Keratinocyte (primary cell): ENCODE measurements at regions not wholly inside any gene's neighbourhood (a gene's known extent, or its start where the extent isn't known, plus 50 kb on each side); places are given as distances from the start of the nearest gene placed in this dataset.

Experiments used
- DNase-seq: peaks from one replicate; pipeline ENCODE4 v3.0.0-alpha.2; 2011; ENCODE audit warnings: low read depth, missing footprints, low spot score
- FAIRE-seq: peaks from 2 replicates; lab custom pipeline; 2011; peaks lifted over from hg19 to GRCh38; lab: Jason Lieb, UNC
- H2AFZ ChIP-seq: 2 replicates; pipeline ENCODE4 v1.6.0; 2012; ENCODE audit warnings: low read length, control low read depth, inconsistent platforms; ENCODE audit not compliant: control insufficient read depth
- H3K27ac ChIP-seq: 2 replicates; pipeline ENCODE4 v1.5.1; 2011; ENCODE audit warnings: low read length; ENCODE audit not compliant: control insufficient read depth, insufficient read depth
- H3K27me3 ChIP-seq: 3 replicates; pipeline ENCODE4 v1.6.0; 2011; ENCODE audit warnings: low read length; ENCODE audit not compliant: control insufficient read depth, insufficient read depth; ENCODE audit errors: extremely low read depth
- H3K36me3 ChIP-seq, 2 experiments: 2 replicates in 1 of 2; 3 replicates in 1 of 2; pipeline ENCODE4 v1.5.1; 2011; ENCODE audit warnings: low read length in 2 of 2, mild to moderate bottlenecking in 1 of 2; ENCODE audit not compliant: control insufficient read depth in 2 of 2, insufficient read depth in 2 of 2; ENCODE audit errors: extremely low read depth in 1 of 2
- H3K4me1 ChIP-seq: 3 replicates; pipeline ENCODE4 v1.5.1; 2011; ENCODE audit warnings: low read length; ENCODE audit not compliant: control insufficient read depth, insufficient read depth; ENCODE audit errors: extremely low read depth
- H3K4me2 ChIP-seq: 3 replicates; pipeline ENCODE4 v1.6.0; 2011; ENCODE audit warnings: low read depth, low read length; ENCODE audit not compliant: control insufficient read depth, insufficient read depth; ENCODE audit errors: extremely low read depth
- H3K4me3 ChIP-seq, 3 experiments: fragments of 200-600 bp in 1 of 3; sonication (generic) in 1 of 3; 2 replicates in 2 of 3; 3 replicates in 1 of 3; pipeline ENCODE4 v1.5.1; 2011 to 2016; ENCODE audit warnings: low read length in 3 of 3, mild to moderate bottlenecking in 3 of 3, control low read depth in 2 of 3, inconsistent platforms in 1 of 3, low read depth in 1 of 3, mixed read lengths in 1 of 3, mixed run types in 1 of 3, moderate library complexity in 1 of 3; ENCODE audit not compliant: control insufficient read depth in 2 of 3, insufficient read depth in 2 of 3; ENCODE audit errors: extremely low read depth in 1 of 3
- H3K79me2 ChIP-seq: 2 replicates; pipeline ENCODE4 v1.6.0; 2012; ENCODE audit warnings: low read length; ENCODE audit not compliant: control insufficient read depth, insufficient read depth
- H3K9ac ChIP-seq: 3 replicates; pipeline ENCODE4 v1.6.0; 2011; ENCODE audit warnings: low read length; ENCODE audit not compliant: control insufficient read depth, insufficient read depth; ENCODE audit errors: extremely low read depth
- H3K9me1 ChIP-seq: 3 replicates; pipeline ENCODE4 v1.6.0; 2011; ENCODE audit warnings: low read length; ENCODE audit not compliant: control insufficient read depth, insufficient read depth; ENCODE audit errors: extremely low read depth
- H3K9me3 ChIP-seq: 2 replicates; pipeline ENCODE4 v1.5.1; 2012; ENCODE audit warnings: low read depth, low read length; ENCODE audit not compliant: control insufficient read depth
- H4K20me1 ChIP-seq: 3 replicates; pipeline ENCODE4 v1.6.0; 2011; ENCODE audit warnings: low read length; ENCODE audit not compliant: control insufficient read depth, insufficient read depth; ENCODE audit errors: extremely low read depth
- EZH2 ChIP-seq: IDR thresholded peaks from one replicate; pipeline ENCODE4 v1.6.1; 2012; ENCODE audit warnings: inconsistent platforms, mild to moderate bottlenecking, low read length, moderate library complexity
- dilution Hi-C: fragments of 300-500 bp; cut with MboI; formaldehyde crosslinking; loops from one replicate; pipeline ENCODE4 v1.7.0; 2020; ENCODE audit warnings: low sequenced_read_pairs; ENCODE audit not compliant: extremely low pct_ligation_motif_present
- TF ChIP-seq, protein P1 (sequence below), 3 experiments: IDR thresholded peaks in 1 of 3; conservative IDR thresholded peaks in 1 of 3; optimal IDR thresholded peaks in 1 of 3; 2 replicates in 2 of 3; 3 replicates in 1 of 3; pipeline versions ENCODE3 to v1.5.1; 2011; ENCODE audit warnings: low read length in 3 of 3, mild to moderate bottlenecking in 3 of 3, moderate library complexity in 2 of 3, control low read depth in 1 of 3, inconsistent platforms in 1 of 3; ENCODE audit not compliant: insufficient read depth in 2 of 3; ENCODE audit errors: extremely low read depth in 1 of 3

DNA sequence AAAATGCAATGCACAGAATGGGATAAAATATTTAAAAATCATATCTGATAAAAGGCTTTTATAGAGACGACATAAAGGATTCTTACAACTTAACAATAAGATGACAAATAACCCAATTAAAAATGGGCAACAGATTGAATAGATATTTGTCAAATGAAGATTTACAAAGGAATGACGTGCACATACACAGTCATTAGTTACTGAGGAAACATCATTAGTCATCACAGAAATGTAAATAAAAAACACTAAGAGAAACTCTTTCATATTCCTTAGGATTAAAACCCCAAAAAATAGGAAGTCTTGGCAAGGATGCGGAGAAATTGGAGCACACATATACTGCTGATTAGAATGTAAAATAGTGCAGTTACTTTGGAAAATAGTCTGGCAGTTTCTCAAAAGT is 1886.0 kb upstream of the CDH6 start:
- FAIRE-seq = no peak
- dilution Hi-C loops = no loop called here

DNA sequence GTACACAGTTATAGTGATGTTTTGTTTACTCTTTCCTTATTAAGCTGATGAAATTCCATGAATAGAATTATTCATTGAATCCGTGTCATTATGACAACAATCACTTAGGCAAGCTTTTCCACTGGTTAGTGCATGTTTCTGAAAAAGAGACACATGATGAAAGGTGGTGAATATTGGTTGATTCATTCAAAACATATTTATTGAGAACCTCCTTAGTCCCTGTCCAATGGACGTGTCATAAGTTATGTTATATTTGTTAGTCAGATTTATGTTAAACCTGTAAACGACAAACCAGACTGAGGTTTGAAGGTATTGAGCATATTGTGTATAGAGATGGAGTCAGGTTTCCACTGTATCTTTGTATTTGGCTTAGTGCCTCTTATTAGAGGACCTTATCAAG is 1888.9 kb upstream of the CDH6 start:
- no peaks in the 10 kb centered on the region for H3K4me1 ChIP-seq
- no peak overlapping the region for H3K4me2 ChIP-seq
- DNase-seq = no peak
- FAIRE-seq = no peak
- H3K9ac ChIP-seq = no peak overlapping the region
- no peaks in the 10 kb centered on the region for H3K9me1 ChIP-seq
- no peaks in the 10 kb centered on the region for H3K36me3 ChIP-seq
- no peak overlapping the region for H3K4me3 ChIP-seq
- TF ChIP-seq EZH2 = no peak
- TF ChIP-seq, protein P1, sequence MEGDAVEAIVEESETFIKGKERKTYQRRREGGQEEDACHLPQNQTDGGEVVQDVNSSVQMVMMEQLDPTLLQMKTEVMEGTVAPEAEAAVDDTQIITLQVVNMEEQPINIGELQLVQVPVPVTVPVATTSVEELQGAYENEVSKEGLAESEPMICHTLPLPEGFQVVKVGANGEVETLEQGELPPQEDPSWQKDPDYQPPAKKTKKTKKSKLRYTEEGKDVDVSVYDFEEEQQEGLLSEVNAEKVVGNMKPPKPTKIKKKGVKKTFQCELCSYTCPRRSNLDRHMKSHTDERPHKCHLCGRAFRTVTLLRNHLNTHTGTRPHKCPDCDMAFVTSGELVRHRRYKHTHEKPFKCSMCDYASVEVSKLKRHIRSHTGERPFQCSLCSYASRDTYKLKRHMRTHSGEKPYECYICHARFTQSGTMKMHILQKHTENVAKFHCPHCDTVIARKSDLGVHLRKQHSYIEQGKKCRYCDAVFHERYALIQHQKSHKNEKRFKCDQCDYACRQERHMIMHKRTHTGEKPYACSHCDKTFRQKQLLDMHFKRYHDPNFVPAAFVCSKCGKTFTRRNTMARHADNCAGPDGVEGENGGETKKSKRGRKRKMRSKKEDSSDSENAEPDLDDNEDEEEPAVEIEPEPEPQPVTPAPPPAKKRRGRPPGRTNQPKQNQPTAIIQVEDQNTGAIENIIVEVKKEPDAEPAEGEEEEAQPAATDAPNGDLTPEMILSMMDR (optimal IDR thresholded peaks at IDR 0.05 in 1 of 3, IDR thresholded peaks at IDR 0.05 in 1 of 3, conservative IDR thresholded peaks at IDR 0.05 in 1 of 3; ENCODE audit: extremely low read depth in 1 of 3, insufficient read depth in 2 of 3, low read length in 3 of 3) = no peak
- H3K27me3 ChIP-seq = no peaks in the 10 kb centered on the region
- H3K27ac ChIP-seq = no peak overlapping the region
- no peak overlapping the region for H2AFZ ChIP-seq
- H4K20me1 ChIP-seq = no peaks in the 10 kb centered on the region
- dilution Hi-C loops = no loop called here
- H3K9me3 ChIP-seq = peaks cover 4% of the 10 kb centered on the region
- no peaks in the 10 kb centered on the region for H3K79me2 ChIP-seq

More for the DNA sequence above, 1886.0 kb upstream of the CDH6 start:
- Histone ChIP-seq H3K4me3 (no peak overlapping the region), H4K20me1 (no peaks in the 10 kb centered on the region), H3K4me2 (no peak overlapping the region), H3K9me1 (no peaks in the 10 kb centered on the region), H3K79me2 (no peaks in the 10 kb centered on the region), H3K27me3 (no peaks in the 10 kb centered on the region), H3K9ac (no peak overlapping the region), H3K36me3 (no peaks in the 10 kb centered on the region), H3K4me1 (no peaks in the 10 kb centered on the region), H3K27ac (no peak overlapping the region), H3K9me3 (peaks cover 2% of the 10 kb centered on the region), H2AFZ (no peak overlapping the region)
- DNase-seq = no peak
- TF ChIP-seq, protein P1 (optimal IDR thresholded peaks at IDR 0.05 in 1 of 3, IDR thresholded peaks at IDR 0.05 in 1 of 3, conservative IDR thresholded peaks at IDR 0.05 in 1 of 3; ENCODE audit: extremely low read depth in 1 of 3, insufficient read depth in 2 of 3, low read length in 3 of 3) = no peak
- TF ChIP-seq EZH2 = no peak
